ENCODE measurements at regions not wholly inside any gene's neighbourhood (a gene's known extent, or its start where the extent isn't known, plus 50 kb on each side); places are given as distances from the start of the nearest gene placed in this dataset.

DNA sequence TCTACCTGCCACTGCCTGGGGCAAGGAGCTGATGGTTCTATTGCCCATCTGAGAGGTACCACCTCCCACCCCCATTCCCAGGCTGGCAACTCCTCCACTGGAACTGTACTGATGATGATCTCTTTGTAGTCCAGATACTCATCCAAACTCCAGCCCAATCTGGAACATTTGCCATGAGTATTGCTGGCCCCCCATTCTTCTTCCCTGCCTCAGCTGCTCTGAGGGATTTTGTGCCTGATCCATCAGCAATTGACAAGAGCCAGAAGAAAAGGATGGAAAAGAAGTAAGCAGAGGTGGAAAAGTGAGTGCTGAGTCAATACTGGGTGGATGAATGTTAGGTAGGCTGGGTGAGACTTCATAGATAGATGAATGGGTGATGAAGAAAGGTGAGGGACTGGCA, 101.2 kb downstream of the NMUR2 start:
- ChIA-PET CTCF (no interaction called here), POLR2A (no interaction called here)
- TF ChIP-seq TCF7L2 (IDR thresholded peaks at IDR 0.05; ENCODE audit: low read depth, low read length) (no peak), POLR2AphosphoS5 (IDR thresholded peaks at IDR 0.05; ENCODE audit: low read depth, low read length) (no peak), SIN3A (IDR thresholded peaks at IDR 0.05; ENCODE audit: borderline replicate concordance, insufficient read depth, low read depth, low read length) (no peak)
- TF ChIP-seq, protein P1, sequence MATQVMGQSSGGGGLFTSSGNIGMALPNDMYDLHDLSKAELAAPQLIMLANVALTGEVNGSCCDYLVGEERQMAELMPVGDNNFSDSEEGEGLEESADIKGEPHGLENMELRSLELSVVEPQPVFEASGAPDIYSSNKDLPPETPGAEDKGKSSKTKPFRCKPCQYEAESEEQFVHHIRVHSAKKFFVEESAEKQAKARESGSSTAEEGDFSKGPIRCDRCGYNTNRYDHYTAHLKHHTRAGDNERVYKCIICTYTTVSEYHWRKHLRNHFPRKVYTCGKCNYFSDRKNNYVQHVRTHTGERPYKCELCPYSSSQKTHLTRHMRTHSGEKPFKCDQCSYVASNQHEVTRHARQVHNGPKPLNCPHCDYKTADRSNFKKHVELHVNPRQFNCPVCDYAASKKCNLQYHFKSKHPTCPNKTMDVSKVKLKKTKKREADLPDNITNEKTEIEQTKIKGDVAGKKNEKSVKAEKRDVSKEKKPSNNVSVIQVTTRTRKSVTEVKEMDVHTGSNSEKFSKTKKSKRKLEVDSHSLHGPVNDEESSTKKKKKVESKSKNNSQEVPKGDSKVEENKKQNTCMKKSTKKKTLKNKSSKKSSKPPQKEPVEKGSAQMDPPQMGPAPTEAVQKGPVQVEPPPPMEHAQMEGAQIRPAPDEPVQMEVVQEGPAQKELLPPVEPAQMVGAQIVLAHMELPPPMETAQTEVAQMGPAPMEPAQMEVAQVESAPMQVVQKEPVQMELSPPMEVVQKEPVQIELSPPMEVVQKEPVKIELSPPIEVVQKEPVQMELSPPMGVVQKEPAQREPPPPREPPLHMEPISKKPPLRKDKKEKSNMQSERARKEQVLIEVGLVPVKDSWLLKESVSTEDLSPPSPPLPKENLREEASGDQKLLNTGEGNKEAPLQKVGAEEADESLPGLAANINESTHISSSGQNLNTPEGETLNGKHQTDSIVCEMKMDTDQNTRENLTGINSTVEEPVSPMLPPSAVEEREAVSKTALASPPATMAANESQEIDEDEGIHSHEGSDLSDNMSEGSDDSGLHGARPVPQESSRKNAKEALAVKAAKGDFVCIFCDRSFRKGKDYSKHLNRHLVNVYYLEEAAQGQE (IDR thresholded peaks at IDR 0.05; ENCODE audit: insufficient read depth in 1 of 2, low read depth in 2 of 2, low read length in 1 of 2), result no peak
- TF ChIP-seq, protein P2, sequence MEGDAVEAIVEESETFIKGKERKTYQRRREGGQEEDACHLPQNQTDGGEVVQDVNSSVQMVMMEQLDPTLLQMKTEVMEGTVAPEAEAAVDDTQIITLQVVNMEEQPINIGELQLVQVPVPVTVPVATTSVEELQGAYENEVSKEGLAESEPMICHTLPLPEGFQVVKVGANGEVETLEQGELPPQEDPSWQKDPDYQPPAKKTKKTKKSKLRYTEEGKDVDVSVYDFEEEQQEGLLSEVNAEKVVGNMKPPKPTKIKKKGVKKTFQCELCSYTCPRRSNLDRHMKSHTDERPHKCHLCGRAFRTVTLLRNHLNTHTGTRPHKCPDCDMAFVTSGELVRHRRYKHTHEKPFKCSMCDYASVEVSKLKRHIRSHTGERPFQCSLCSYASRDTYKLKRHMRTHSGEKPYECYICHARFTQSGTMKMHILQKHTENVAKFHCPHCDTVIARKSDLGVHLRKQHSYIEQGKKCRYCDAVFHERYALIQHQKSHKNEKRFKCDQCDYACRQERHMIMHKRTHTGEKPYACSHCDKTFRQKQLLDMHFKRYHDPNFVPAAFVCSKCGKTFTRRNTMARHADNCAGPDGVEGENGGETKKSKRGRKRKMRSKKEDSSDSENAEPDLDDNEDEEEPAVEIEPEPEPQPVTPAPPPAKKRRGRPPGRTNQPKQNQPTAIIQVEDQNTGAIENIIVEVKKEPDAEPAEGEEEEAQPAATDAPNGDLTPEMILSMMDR (IDR thresholded peaks at IDR 0.05), result no peak
- Histone ChIP-seq H3K36me3 (ENCODE audit: control insufficient read depth, insufficient read depth, low read length) (no peaks in the 10 kb centered on the region), H3K4me1 (ENCODE audit: control insufficient read depth, insufficient read depth, low read length) (no peaks in the 10 kb centered on the region), H3K9me3 (ENCODE audit: control insufficient read depth, insufficient read depth, low read depth, low read length) (no peaks in the 10 kb centered on the region), H3K27ac (ENCODE audit: low read length) (no peak overlapping the region), H3K4me3 (ENCODE audit: low read depth in 2 of 2, low read length in 2 of 2) (no peak overlapping the region), H3K27me3 (ENCODE audit: control insufficient read depth, insufficient read depth, low read length) (no peaks in the 10 kb centered on the region)
- no peak for ATAC-seq
- no TSS peak for BruUV-seq (replicated peaks)
- in situ Hi-C loops (cut with HindIII; ENCODE audit: low pct_unique_long_range_greater_than_20kb, low sequenced_read_pairs) (no loop called here), intact Hi-C loops (cut with micrococcal nuclease; ENCODE audit: unreplicated experiment) (no loop called here)
- no peak for DNase-seq (ENCODE audit: low read depth, low spot score)

DNA sequence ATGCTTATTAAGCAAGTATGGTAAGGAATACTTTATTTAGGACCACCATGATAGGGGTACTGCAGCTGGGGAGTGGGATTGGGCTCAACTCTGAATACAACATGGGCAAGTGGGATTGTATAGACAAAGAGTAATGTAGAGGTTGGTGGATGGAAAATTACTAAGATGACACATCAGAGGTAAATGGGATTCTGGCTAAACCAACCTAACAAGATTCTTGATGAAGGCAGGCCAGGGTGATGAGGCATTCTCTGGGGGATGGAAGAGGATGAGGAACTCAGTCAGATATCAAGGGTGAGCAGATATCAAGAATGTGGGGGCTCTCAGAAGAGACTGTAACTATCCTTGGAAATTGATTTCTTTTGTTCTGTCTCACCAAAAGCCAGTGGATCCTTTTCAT, 107.2 kb downstream of the NMUR2 start:
- no TSS peak for BruUV-seq (replicated peaks)
- Histone ChIP-seq H3K36me3 (ENCODE audit: control insufficient read depth, insufficient read depth, low read length) (no peaks in the 10 kb centered on the region), H3K4me1 (ENCODE audit: control insufficient read depth, insufficient read depth, low read length) (no peaks in the 10 kb centered on the region), H3K4me3 (ENCODE audit: low read depth in 2 of 2, low read length in 2 of 2) (no peak overlapping the region), H3K27ac (ENCODE audit: low read length) (no peak overlapping the region), H3K9me3 (ENCODE audit: control insufficient read depth, insufficient read depth, low read depth, low read length) (no peaks in the 10 kb centered on the region), H3K27me3 (ENCODE audit: control insufficient read depth, insufficient read depth, low read length) (no peaks in the 10 kb centered on the region)
- ATAC-seq (no peak), DNase-seq (ENCODE audit: low read depth, low spot score) (no peak)
- intact Hi-C loops (cut with micrococcal nuclease; ENCODE audit: unreplicated experiment), result no loop called here
- TF ChIP-seq TCF7L2 (IDR thresholded peaks at IDR 0.05; ENCODE audit: low read depth, low read length) (no peak), SIN3A (IDR thresholded peaks at IDR 0.05; ENCODE audit: borderline replicate concordance, insufficient read depth, low read depth, low read length) (no peak), POLR2AphosphoS5 (IDR thresholded peaks at IDR 0.05; ENCODE audit: low read depth, low read length) (no peak)
- TF ChIP-seq, protein P2 (IDR thresholded peaks at IDR 0.05), result no peak
- TF ChIP-seq, protein P1 (IDR thresholded peaks at IDR 0.05; ENCODE audit: insufficient read depth in 1 of 2, low read depth in 2 of 2, low read length in 1 of 2), result no peak
- in situ Hi-C loops (cut with HindIII; ENCODE audit: low pct_unique_long_range_greater_than_20kb, low sequenced_read_pairs), result no loop called here
- CTCF ChIA-PET, result no interaction called here
- POLR2A ChIA-PET, result no interaction called here
